NB4 (cell line): ENCODE measurements at regions not wholly inside any gene's neighbourhood (a gene's known extent, or its start where the extent isn't known, plus 50 kb on each side); places are given as distances from the start of the nearest gene placed in this dataset.

Experiments
- CTCF ChIP-seq: IDR thresholded peaks from one replicate; pipeline ENCODE4 v1.5.1; 2012; ENCODE audit warnings: low read depth, low read length
- POLR2A ChIP-seq: IDR thresholded peaks from 2 replicates; pipeline ENCODE4 v1.6.1; 2011; ENCODE audit warnings: mild to moderate bottlenecking; ENCODE audit not compliant: insufficient read length; ENCODE audit errors: extremely low read depth

GRCh38 chr10:111970111-111970510, 213.5 kb downstream of the GPAM start:
- no peak for TF ChIP-seq POLR2A
- no peak for TF ChIP-seq CTCF
